OCI-LY3 (cell line): ENCODE measurements at regions not wholly inside any gene's neighbourhood (a gene's known extent, or its start where the extent isn't known, plus 50 kb on each side); places are given as distances from the start of the nearest gene placed in this dataset.
"Not testable (repeated sequence)": the region's sequence is repeated elsewhere in the genome, so short reads cannot be mapped to it uniquely, and the experiment has no call there.

Experiments
- H2AFZ ChIP-seq: fragments of 200-600, 300-600 bp; shearing (Covaris generic); 2 replicates; pipeline ENCODE4 v1.6.0; 2014; ENCODE audit warnings: antibody characterized with exemption, low read depth, low read length
- H3K27ac ChIP-seq: fragments of 200-600, 300-600 bp; sonication (generic); 2 replicates; pipeline ENCODE4 v1.5.1; 2014; ENCODE audit warnings: mild to moderate bottlenecking, low read length, moderate library complexity, mixed read lengths
- H3K27me3 ChIP-seq: fragments of 200-600, 300-600 bp; sonication (generic); 2 replicates; pipeline ENCODE4 v1.6.1; 2014; ENCODE audit warnings: low read depth, low read length, mixed read lengths
- H3K36me3 ChIP-seq: fragments of 200-600, 300-600 bp; sonication (generic); replicated peaks from 2 replicates; pipeline ENCODE3; 2014; ENCODE audit warnings: low read depth, low read length, mixed read lengths
- H3K4me1 ChIP-seq: fragments of 300-600, 200-600 bp; sonication (generic); 2 replicates; pipeline ENCODE4 v1.6.1; 2014; ENCODE audit warnings: low read length, mixed read lengths
- H3K4me2 ChIP-seq: fragments of 200-600, 300-600 bp; sonication (generic); 2 replicates; pipeline ENCODE4 v1.6.1; 2014; ENCODE audit warnings: low read length, mixed read lengths
- H3K4me3 ChIP-seq: fragments of 300-600, 200-600 bp; sonication (generic); 2 replicates; pipeline ENCODE4 v1.5.1; 2014; ENCODE audit warnings: antibody characterized with exemption, mild to moderate bottlenecking, low read length, moderate library complexity
- H3K79me2 ChIP-seq: fragments of 300-600, 200-600 bp; shearing (Covaris generic); 2 replicates; pipeline ENCODE4 v1.6.1; 2014; ENCODE audit warnings: mild to moderate bottlenecking, low read length, mixed read lengths
- H3K9ac ChIP-seq: fragments of 300-600, 200-600 bp; shearing (Covaris generic); 2 replicates; pipeline ENCODE4 v1.6.0; 2014; ENCODE audit warnings: mild to moderate bottlenecking, low read length, moderate library complexity
- H3K9me3 ChIP-seq: fragments of 200-600, 300-600 bp; shearing (Covaris generic); 2 replicates; pipeline ENCODE4 v1.6.1; 2014; ENCODE audit warnings: low read length, mixed read lengths; ENCODE audit not compliant: insufficient read depth
- H4K20me1 ChIP-seq: fragments of 200-600, 300-600 bp; sonication (generic); 2 replicates; pipeline ENCODE4 v1.6.1; 2016; ENCODE audit warnings: low read length, mixed read lengths; ENCODE audit not compliant: insufficient read depth
- CTCF ChIP-seq: fragments of 200-600, 300-600 bp; sonication (generic); IDR thresholded peaks from 2 replicates; pipeline ENCODE4 v1.5.1; 2014; ENCODE audit warnings: antibody characterized with exemption, low read length, low read depth
- EZH2phosphoT487 ChIP-seq: fragments of 200-600 bp; shearing (Covaris generic); IDR thresholded peaks from 2 replicates; pipeline ENCODE4 v1.6.1; 2018; ENCODE audit warnings: antibody characterized with exemption, mixed run types, low read depth

GRCh38 chr5:85990998-85991397 is 626.7 kb upstream of the COX7C start:
- H3K36me3 ChIP-seq = no peaks in the 10 kb centered on the region
- no peak overlapping the region for H3K4me3 ChIP-seq
- no peaks in the 10 kb centered on the region for H3K9me3 ChIP-seq
- H3K27ac ChIP-seq = no peak overlapping the region
- TF ChIP-seq CTCF (no peak), EZH2phosphoT487 (no peak)
- no peaks in the 10 kb centered on the region for H3K4me1 ChIP-seq
- H3K9ac ChIP-seq = no peak overlapping the region
- H4K20me1 ChIP-seq = no peaks in the 10 kb centered on the region
- no peak overlapping the region for H3K4me2 ChIP-seq
- H2AFZ ChIP-seq = no peak overlapping the region
- H3K79me2 ChIP-seq = no peaks in the 10 kb centered on the region
- H3K27me3 ChIP-seq = no peaks in the 10 kb centered on the region

DNA sequence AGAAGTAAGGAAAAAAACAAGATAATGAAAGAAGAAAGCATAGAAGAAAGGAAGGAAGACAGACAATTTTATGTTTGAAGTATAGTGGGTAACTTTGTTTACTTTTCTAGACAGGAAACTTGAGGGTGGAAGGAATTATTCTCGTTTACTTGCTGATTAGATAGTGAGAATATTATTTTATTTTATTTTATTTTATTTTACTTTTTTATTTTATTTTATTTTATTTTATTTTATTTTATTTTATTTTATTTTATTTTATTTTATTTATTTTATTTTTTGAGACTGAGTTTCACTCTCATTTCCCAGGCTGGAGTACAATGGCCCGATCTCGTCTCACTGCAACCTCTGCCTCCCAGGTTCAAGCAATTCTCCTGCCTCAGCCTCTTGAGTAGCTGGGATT is 623.1 kb upstream of the COX7C start:
- H3K27ac ChIP-seq, H2AFZ ChIP-seq, H3K9ac ChIP-seq, H3K4me2 ChIP-seq, H3K36me3 ChIP-seq, H4K20me1 ChIP-seq, H3K4me3 ChIP-seq, H3K9me3 ChIP-seq, H3K27me3 ChIP-seq, H3K4me1 ChIP-seq, H3K79me2 ChIP-seq: not testable (repeated sequence)

DNA sequence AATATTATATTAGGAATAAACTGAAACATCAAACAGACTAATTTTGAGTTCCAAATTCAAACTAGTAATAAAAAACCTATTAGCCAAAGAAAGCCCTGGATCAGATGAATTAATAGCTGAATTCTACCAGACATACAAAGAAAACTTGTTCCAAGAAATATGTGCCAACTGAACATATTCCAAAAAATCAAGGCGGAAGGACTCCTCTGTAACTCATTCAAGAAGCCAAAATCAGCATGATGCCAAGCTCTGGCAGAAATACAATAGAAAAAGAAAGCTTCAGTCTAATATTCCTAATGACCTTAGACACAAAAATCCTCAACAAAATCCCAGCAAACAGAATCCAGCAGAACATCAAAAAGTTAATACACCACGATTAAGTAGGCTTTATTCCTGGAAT is 619.1 kb upstream of the COX7C start:
- Histone ChIP-seq H3K4me1 (no peaks in the 10 kb centered on the region), H3K4me2 (no peak overlapping the region), H3K9ac (no peak overlapping the region), H4K20me1 (no peaks in the 10 kb centered on the region), H3K27ac (no peak overlapping the region), H3K4me3 (no peak overlapping the region), H3K9me3 (no peaks in the 10 kb centered on the region), H3K27me3 (no peaks in the 10 kb centered on the region), H3K79me2 (no peaks in the 10 kb centered on the region), H3K36me3 (no peaks in the 10 kb centered on the region), H2AFZ (no peak overlapping the region)
- TF ChIP-seq EZH2phosphoT487 = no peak
- no peak for TF ChIP-seq CTCF

DNA sequence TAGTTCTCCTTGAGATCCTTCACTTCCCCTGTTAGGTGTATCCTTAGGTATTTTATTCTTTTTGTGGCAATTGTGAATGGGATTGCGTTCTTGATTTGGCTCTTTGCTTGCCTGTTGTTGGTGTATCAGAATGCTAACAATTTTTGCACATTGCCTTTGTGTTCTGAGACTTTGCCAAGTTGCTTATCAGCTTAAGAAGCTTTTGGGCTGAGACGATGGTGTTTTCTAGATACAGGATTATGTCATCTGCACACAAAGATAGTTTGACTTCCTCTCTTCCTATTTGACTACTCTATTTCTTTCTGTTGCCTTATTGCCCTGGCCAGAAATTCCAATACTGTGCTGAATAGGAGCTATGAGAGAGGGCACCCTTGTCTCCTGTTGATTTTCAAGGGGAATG is 609.4 kb upstream of the COX7C start:
- no peaks in the 10 kb centered on the region for H3K4me1 ChIP-seq
- no peaks in the 10 kb centered on the region for H3K27me3 ChIP-seq
- H2AFZ ChIP-seq = no peak overlapping the region
- H4K20me1 ChIP-seq = no peaks in the 10 kb centered on the region
- H3K9me3 ChIP-seq = no peaks in the 10 kb centered on the region
- no peak overlapping the region for H3K27ac ChIP-seq
- no peaks in the 10 kb centered on the region for H3K36me3 ChIP-seq
- no peak overlapping the region for H3K4me2 ChIP-seq
- no peaks in the 10 kb centered on the region for H3K79me2 ChIP-seq
- H3K4me3 ChIP-seq = no peak overlapping the region
- no peak for TF ChIP-seq EZH2phosphoT487
- TF ChIP-seq CTCF = no peak
- no peak overlapping the region for H3K9ac ChIP-seq

DNA sequence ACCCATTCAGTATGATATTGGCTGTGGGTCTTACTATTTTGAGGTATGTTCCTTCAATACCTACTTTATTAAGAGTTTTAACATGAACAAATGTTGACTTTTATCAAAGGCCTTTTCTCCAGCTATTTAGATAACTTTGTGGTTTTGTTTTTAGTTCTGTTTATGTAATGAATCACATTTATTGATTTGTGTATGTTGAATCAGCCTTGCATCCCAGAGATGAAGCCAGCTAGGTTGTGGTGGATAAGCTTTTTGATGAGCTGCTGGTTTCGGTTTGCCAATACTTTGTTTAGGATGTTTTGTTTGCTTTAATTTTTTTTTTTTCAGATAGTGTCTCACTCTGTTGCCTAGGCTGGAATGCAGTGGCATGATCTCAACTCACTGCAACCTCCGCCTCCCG is 609.0 kb upstream of the COX7C start:
- no peaks in the 10 kb centered on the region for H3K4me1 ChIP-seq
- H2AFZ ChIP-seq = no peak overlapping the region
- H3K4me3 ChIP-seq = no peak overlapping the region
- H3K27me3 ChIP-seq = no peaks in the 10 kb centered on the region
- H3K27ac ChIP-seq = no peak overlapping the region
- H3K9ac ChIP-seq = no peak overlapping the region
- H3K79me2 ChIP-seq = no peaks in the 10 kb centered on the region
- no peaks in the 10 kb centered on the region for H3K36me3 ChIP-seq
- no peaks in the 10 kb centered on the region for H4K20me1 ChIP-seq
- H3K4me2 ChIP-seq = no peak overlapping the region
- no peak for TF ChIP-seq CTCF
- no peak for TF ChIP-seq EZH2phosphoT487
- no peaks in the 10 kb centered on the region for H3K9me3 ChIP-seq
